AG20443 (cell line): ENCODE measurements at regions not wholly inside any gene's neighbourhood (a gene's known extent, or its start where the extent isn't known, plus 50 kb on each side); places are given as distances from the start of the nearest gene placed in this dataset.

Source experiments
- DNase-seq: peaks from one replicate; pipeline ENCODE4 v3.0.0; 2012; ENCODE audit warnings: low spot score, mixed read lengths

DNA sequence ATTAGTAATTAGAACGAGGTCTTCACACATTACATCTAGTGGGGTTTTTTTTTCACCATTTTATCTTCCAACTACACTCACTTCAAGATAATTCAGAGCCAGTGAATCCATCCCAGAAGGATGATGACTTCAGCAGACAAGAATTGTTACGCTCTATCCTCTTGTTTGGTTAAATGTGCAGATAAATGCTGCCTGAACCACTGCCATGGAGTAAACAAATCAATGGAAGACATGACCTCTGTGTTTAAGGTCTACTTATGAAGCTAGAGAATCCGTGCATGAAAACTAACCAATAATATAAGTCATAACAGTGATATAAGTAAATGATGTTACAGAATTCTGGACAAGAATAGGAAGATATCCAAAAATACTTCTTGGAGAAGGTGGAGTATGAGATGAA, 602.6 kb downstream of the TLR4 start:
- no peak for DNase-seq

DNA sequence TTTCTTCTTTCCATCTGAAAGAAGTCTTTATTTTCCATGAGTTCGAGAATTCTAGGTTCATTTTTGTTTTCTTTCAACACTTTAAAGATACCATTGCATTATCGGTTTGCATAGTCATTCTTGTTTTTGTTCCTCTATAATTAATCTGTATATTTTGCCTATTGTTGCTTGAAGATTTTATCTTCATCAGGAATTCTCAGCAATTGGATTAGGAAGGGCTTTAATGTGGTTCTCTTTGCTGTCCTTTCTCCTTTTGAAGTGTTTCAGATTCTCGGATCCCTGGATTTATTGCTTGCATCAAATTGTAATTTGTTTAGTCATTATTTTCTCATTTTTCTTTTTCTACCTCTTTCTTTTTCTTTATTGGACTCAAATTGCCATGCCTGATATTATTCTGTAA, 609.8 kb downstream of the TLR4 start:
- no peak for DNase-seq

DNA sequence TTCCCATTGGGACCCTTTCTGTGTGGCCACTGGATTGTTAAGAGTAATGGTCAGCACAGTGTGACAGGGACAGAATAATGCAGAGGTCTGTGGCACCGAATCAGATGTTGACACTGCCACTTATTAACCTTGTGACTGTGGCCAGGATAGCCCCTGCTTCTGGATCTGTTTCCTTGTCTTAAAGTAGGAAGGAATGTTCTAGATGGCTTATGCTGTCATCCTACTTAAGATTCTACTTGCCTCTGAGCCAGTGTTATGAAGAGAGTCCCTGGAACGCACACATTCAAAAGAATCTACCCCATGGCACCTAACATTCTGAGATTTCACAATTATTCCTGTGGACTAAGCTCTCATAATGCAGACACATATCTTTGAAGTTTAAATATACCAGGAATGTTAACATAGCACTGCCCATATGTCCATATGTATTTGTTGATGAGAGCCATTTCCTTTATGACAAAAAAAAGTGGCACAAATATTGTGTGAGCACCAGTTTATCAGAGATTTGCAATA, 612.7 kb downstream of the TLR4 start:
- no peak for DNase-seq

DNA sequence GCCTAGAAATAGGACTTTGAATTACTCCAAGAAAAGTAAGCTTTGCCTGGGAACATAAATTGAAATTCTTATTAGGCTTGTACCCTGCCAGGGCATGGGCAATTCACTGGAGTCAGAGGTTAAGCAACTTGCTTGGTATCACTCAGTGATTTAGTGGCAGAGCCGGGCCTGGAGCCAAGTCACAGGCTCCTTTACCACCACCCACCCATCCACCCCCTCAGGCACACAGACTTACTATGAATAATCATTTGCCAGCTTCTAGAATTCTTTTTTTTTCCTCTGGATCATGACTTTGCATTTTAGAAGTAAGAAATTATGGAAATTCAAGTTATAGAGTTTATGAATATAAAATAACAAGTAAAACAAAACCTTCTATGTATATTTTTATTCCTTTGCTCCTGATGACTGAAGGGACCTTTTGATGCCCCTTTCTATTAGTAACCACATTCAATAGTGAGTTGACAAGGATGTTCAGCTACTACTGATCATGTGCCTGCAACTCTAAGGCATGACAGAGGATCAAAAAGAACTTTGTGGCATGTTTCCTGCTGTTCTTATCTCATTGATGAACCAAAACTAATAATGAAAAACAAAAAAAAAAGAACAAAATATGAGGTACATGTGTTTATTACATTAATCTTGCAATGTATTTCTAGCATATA, 614.7 kb downstream of the TLR4 start:
- peak; percentile 8 for DNase-seq

DNA sequence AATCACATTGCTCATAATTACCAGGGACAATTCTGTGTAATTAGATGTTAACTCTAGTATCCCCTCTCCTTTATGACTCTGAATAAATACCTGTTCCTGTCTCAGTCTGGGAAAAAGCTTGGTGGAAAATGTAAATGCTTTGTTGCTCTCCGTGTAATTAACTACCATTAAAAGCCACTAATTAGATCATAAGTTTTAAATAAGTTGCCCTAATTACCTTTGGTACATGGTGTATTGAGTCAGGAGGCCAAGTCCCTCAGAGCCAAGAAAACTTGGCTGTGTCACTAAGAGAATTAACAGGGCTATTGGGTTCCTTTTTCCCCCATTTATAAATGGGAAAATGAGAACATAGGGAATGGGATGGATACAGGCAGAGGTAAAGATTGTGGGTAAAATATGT, 617.6 kb downstream of the TLR4 start:
- DNase-seq: no peak

DNA sequence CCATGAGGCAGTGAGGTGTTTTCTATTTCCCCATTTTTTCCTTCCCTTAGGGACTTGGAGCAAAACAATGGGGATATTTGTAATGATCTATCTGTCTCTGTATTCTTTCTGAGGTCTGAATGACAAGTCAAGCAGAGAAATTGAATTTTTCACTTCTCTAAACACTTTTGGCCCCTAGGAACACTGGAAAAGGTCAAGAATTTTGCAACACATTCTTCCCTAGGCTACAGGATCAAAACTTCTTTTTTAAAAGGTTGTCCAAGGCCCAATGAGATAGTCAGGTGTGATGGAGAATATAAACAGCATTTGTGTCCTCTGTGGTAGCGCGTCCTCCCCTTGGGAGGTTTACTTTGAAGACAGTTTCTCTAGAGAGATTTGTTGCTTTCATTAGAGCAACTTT, 620.5 kb downstream of the TLR4 start:
- DNase-seq: no peak

DNA sequence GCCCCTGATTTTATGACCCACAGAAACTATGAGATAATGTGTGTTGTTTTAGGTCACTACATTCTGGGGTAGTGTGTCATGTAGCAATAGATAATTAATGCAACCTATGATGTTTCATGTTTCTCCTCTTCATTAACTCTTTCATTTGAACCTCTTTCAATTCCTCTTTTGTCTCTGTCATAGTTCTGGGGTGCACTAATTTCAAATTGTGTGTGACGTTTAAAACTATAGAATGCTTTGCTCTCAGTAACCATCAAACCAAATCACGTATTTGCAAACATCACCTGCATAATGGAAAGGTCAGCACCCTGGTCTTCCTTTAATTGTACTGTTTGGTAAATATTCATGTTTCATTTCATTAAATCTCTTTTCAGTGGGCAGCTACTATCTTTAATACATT, 621.6 kb downstream of the TLR4 start:
- DNase-seq: no peak

DNA sequence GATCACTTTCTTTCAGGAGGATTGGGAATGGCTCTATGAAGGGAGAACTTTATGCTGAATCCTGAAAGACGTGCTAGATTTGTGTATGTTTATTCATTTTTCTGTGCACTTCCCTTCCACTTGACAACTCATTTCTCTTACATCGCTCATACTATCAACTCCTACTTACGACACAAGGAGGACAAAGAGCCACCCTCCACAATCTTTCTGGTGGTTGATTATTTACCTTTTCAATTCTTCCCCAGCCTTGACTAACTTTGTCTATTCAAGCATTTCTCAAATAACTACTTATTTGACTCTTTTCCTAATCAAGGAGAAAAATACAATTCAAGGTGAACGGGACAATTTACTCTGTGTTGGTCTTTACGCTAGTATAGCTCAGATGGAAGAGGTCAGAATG, 622.1 kb downstream of the TLR4 start:
- no peak for DNase-seq

DNA sequence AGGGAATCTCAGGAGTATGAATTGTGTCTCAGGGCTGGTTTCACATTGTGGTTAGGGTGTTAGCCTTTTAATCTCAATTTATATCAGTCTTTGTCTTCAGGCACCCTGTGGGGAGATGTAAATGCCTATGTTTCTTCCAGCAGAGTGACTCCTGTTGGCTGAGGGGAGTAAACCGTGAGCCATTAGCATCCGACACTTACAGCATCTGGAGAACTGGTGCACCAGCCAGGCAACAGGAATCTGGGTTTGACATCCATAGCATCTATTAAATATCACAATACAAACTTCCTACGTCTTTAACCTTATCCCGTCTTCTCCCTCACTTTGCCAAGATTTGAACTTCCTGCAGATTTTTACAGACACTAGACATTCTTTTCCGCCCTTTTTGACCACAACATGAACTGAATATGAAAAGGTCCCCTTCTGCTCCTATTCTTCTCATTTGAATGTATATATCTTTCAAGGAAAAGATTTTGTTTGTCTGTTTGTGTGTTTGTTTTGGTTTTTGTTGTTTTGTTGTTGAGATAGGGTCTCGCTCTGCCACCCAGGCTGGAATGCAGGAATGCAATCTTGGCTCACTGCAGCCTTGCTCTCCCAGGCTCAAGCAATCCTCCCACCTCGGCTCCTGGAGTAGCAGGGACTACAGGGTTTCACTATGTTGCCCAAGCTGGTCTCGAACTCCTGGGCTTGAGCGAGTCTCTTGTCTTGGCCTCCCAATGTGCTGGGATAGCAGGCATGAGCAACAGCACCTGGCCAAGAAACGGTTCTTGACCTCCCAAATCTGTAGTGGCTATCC, 626.2 kb downstream of the TLR4 start:
- DNase-seq: no peak

DNA sequence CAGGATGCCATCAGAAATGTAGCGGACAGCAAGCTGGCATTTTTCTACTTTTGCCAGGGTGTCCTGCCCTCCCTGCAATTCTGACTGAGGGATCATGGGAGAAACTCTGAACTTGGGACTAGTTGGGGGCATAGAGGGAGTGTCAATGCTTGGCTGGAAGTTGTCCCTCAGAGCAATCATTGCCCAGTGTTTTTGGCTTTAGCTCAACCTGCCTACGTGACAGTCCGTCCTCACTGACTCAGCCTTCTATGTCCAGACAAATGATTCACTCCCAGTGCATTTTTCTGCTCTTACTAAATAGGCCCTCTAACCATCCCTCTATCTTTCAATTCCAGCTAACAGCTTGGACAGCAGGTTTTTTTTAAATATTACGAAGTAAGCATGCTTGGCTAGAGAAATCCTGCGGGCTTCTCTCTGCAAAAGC, 627.4 kb downstream of the TLR4 start:
- peak; percentile 73 for DNase-seq

DNA sequence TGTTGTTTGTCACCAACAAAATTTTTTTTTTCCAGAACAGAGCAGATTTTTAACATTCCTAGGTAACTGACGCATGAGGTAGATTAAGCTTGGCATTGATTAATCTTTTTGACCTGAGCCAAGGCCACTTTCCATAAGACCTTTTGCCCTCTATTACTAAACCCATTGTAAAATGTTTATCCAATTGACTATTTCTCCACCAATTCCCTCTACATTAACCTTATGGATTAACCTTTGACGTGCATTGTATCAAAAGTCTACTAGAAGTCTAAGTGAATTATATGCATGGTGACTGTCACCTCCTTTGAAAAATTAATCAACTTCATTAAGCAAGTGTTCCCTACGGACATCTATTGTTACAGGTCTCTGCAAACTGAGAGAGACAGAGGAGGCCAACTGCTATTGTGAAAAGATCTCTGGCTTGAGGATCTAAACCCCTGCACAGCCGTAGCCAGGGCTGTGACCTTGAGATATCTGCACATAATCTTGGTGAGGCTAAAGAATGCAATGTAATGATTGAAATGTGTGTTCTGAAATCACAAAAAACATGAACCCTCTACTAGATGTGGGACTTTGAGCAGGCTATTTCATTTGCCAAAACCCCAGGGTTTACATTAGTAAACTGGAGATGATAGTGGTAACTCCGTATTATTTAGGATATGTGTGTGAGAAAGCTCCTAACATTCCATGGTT, 632.2 kb downstream of the TLR4 start:
- no peak for DNase-seq

DNA sequence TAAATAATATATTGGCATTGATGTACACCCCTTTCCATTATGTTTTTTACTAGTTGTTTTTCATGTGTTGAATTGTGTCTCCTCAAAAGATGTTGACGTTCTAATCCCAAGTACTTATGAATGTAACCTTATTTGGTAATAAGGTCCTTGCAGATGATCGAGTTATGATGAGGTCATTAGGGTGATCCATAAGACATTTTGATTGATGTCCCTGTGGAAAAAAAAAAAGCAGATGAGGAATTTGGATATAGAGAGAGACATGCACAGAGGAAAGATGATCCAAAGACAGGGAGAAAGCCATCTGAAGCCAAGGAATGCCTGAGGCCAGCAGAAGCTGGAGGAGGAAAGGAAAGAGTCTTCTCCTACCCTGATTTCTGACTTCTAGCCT, 632.7 kb downstream of the TLR4 start:
- no peak for DNase-seq

DNA sequence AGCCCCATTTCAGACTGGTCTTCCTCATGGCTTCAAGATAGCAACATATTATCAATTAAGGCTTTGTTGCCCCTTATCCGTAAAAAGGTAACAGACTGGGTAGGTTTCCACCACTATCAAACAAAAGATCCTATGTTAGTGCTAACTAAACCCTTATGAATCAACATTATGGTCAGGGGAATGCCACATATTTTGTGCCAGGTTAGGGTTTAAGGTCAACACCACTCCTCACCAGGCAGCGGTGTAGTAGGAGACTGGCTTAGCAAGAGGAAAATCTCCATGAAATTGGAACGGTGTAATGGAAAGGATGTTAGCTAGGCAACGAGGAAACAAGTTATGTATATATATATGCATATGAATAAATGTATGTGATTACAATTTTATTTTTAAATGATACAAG, 655.8 kb downstream of the TLR4 start:
- no peak for DNase-seq

DNA sequence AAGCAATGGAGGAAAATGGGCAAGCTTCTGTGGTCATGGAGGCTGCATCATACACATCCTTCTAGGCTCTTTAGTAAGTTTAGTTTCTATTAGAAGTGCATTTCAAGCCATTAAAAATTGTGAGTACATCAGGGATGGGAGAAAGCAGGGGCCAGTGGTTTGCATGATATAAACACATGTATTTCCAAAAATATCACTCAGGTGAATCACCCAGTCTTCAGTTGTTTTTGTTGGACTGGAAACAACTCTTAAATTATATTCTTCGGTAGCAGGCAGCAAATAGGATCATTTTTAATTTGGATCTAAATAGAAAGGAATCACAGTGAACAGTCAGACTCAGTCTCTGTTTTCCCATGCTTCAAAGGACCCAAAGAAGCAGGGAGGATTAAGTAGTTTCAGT, 657.9 kb downstream of the TLR4 start:
- peak; percentile 12 for DNase-seq

DNA sequence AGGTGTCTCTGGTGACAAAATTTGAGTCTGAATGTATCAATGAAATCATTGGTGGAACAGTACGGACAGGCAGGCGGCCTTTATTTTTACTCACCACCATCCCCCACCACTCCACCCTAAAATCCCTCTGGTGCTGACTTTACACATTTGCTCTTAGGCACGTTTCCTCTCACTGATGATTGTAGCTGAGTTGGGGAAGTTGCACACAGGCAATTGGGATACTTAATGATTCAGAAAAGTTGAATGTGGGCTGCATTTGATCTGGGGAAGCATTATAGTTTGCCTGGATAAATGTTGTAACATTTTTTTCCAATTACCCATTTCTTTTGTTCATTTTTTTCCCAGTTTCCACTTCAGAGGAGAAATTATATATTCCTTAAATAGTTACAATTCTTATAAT, 658.4 kb downstream of the TLR4 start:
- peak; percentile 26 for DNase-seq

DNA sequence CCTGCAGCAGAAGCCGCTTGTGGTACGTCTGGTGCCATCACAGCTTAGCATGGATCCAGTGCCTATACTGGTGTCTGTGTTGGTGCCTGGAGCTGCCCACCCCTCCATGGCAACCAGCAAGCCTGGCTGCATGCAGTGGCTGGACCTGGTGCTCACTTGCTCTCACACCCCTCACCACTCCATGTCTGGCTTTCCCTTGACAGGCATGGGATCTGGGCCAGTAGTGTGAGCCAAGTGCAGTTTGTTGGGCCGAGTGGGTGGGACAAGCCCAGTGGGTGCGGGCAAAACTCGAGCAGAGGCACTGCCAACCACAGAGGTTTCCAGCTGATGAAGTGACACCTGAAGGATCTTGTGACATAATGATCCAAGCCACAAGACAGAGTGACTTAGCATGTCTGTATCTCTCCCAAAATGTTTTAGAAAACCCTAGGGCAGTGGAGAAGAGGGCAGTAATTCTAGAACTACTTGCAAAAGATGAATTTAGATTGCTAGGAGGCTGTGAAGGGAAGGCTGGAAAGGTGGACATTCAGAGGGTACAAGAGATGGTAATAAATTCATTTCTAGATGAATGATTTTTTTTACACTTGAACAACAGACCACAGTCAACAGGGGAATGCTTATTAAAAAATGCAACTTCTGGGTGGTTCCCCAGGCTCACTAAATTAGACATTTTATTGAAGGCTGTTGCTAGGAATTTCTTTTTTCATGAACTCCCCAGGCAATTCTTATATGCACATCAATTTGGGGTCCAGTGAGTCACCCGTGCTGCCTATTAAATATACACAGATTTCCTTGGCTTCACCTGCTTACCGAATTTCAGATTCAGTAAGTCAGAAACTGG, 660.3 kb downstream of the TLR4 start:
- no peak for DNase-seq

DNA sequence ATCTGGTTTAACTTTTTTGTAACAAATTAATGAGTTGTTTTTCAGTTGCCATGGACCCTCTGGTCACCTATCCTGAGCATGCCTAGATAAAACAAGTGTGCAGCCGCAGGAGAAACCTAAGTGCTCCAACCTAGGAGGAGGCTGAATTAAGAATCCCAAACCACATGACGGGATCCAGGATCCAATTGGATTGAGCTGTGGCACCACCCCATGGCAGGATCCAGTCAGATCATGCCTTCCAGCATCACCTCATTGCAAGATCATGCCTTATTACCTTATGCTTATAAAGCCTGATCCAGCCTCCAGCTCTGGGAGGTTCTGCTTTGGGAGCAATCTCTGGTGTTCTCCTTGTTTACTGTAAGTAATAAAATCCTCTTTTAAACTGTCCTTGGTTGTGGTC, 662.0 kb downstream of the TLR4 start:
- no peak for DNase-seq

DNA sequence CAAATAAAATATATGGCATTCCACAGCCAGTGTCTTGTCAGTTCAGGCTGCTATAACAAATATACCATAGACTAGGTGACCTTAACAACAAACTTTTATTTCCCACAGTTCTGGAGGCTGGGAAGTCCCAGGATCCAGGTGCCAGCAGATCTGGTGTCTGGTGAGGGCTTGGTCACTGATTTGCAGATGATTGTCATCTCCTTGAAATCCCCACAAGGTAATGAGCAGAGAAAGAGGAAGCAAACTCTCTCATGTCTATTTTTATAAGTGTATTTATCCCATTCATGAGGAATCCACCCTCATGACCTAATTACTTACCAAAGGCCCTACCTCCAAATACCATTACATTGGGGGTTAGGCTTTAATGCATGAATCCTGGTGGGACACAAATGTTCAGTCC, 663.2 kb downstream of the TLR4 start:
- DNase-seq: no peak

DNA sequence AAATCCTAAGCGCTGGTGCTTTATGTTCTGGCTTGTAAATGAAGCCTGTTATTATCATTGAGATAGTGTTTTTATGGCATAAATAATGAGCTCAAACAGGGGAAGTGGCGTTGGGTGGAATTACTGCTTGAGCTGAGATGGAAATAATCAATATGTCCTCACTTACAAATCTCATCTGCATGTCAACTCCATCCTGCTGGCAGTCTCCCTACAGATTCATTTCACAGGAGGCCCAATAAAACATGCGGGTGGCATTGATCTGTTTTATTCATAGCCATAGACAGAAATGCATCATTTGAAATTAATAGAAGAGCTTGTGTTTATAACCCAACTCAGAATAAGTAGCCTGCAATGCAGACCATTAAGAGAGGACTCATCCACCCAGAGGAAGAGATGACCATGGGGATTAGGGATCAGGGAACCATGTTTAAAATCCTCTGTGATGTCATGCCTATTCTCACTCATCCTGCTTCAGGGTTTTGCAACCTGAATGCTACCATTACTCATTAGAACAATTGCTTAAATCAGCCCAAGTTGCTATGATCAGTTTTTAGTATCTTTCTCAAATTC, 680.4 kb downstream of the TLR4 start:
- DNase-seq: no peak

DNA sequence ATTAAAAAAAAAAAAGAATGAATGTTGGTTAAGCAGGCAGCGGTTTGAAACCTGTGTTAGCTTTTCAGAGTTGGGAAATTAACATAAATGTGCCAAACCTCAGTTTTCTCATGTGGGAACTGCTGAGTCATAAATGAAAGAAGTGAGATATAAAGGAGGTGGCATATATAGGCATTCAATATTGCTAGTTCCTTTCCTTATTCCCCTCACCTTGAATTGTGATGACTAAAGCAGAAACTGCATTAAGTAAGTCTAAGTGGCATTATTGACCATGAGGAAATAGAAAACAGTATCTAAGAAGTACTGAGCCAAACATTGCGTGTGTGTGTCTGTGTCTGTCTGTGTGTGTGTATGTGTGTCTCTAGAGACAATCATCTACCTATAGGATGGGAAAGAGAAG, 691.2 kb downstream of the TLR4 start:
- no peak for DNase-seq

DNA sequence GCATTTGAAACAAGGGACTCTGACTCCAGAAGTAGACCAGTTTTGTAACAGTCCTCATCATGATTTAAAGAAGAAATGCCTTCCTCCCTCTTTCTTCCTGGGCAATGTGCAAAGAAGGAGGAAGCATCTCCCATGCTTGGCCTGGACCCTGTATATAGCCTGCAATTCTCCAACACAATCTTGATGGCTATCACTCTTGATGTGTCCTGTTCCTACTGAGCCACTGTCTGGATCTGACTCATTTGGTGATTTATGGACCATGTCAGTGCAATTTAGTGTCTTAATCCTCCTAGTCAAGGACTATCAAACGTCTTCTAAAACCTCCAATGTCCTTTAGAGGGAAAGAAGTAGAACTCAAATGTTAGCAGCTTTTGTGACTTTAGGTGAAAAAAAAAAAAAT, 697.3 kb downstream of the TLR4 start:
- DNase-seq: no peak

DNA sequence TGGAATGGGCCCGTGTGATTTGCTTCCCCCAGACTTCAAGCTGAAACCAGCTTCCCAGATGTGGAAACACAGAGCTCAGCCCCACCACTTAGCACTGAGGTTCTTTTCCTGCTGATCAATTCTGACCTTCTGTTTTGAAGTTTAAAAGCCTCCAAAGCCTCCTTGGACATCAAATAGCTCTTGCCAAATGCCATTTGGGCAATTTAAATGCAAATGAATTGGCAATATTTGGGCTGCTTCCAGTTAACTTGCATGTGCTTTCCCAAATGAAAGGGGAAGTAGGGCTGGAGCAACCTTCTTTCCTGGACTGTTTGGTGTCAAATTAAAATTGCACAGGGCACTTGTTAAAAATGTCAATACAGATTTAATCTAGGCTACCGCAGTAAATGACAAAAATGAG, 710.5 kb downstream of the TLR4 start:
- no peak for DNase-seq
